C4-2B (cell line): ENCODE measurements at regions not wholly inside any gene's neighbourhood (a gene's known extent, or its start where the extent isn't known, plus 50 kb on each side); places are given as distances from the start of the nearest gene placed in this dataset.

Experiments used
- CTCF ChIP-seq: fragments of 450-650 bp; conservative IDR thresholded peaks from 2 replicates; pipeline ENCODE4 v1.5.1; 2017; ENCODE audit warnings: mild to moderate bottlenecking
- ZFX ChIP-seq: fragments of 450-650 bp; IDR thresholded peaks from 2 replicates; pipeline ENCODE4 v1.6.1; 2017

GRCh38 chrX:117093319-117093718 is 630.5 kb upstream of the CT83 start:
- TF ChIP-seq CTCF: no peak
- no peak for TF ChIP-seq ZFX
